Left ventricle myocardium superior (tissue), 1 donor: ENCODE measurements at regions not wholly inside any gene's neighbourhood (a gene's known extent, or its start where the extent isn't known, plus 50 kb on each side); places are given as distances from the start of the nearest gene placed in this dataset.

Experiments
- ATAC-seq: fragments of 200-7000 bp; cut with Tn5 transposase; one replicate; pipeline ENCODE4 v1.9.1; 2020; ENCODE audit warnings: mild to moderate bottlenecking, moderate library complexity
- DNase-seq: peaks from one replicate; pipeline ENCODE4 v3.0.0-alpha.2; 2020
- intact Hi-C: fragments of 100-400 bp; cut with micrococcal nuclease; formaldehyde crosslinking; loops from one replicate; pipeline ENCODE4 v1.11.0; 2022
- donor health status: DM: no; HTN: yes; CAD: no; lungs with severe emphysema.

DNA sequence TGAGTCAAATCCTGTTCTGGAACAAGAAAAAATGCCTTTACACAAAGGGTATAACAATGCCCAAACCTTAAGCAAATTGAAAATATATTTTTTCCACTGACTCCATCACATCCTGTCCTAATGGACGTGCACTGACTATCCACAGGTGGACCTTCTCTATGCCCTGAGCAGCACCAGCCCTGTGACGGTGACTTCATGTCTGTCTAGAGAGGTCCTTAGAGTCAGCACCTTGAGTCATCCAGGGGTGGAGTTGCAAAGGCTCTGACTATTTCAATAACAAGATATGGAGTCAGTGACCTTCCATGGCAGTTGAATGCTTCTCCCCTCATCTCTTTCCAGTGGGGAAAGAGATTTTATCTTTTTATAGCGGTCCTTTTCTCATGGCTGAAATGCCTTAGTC is 78.0 kb downstream of the YIPF5 start:
- no peak for DNase-seq
- intact Hi-C loops, result no loop called here
- ATAC-seq, result no peak

DNA sequence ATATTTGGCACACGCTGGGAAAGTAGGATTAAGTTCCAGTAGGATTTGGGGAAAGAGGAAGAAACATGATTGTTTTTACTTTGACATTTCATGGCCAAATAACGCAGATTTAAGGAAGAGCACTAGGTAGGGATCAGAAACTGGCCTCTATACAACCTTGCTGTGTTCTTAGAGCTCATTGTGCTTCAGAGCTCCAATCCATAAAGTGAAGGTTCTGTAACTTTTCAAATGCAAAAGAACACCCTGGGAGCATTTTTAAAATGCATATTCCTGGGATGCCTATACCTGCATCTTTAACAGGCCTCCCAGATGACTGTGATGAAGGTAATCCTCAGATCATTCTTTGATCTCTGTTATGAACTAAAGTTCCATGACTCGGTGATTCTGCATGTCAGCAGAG is 77.1 kb downstream of the YIPF5 start:
- intact Hi-C loops, result no loop called here
- ATAC-seq (no peak), DNase-seq (no peak)

DNA sequence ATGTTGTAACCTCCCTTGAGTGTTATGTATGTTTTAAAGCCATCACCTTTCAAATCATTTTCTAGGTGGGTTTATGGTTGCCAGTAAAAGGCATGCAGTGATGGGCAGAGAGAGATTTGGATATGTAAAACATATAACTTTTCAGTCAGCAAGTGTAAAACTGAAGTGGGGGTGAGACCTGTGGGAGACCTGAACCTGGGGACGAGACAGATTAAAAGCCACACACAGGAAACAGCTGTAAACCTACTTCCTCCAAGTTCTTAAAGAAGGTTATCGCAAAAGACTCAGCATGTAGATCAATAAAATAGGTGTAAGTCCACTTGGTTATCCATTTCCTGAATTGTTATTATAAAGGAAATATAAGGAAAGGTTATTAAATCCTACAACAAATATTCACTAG is 76.6 kb downstream of the YIPF5 start:
- DNase-seq (no peak), ATAC-seq (no peak)
- intact Hi-C loops, result no loop called here

DNA sequence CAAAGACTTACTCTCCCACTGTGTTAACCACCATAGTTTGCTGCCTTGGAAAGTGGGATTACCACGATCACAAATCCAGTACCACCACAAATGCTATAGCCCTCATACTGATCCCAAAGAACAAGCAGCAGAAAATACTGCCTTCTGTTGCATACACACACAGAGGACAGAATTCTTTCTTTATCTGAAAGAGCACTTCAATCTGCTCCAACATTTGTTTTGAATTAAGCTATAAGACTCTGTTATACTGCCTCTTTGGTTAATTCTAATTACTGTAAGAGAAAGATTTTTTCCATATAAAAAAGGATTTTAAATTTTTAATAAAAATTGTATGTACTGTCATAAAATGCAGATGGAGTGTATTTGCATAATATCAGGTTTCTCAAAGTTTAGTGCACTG is 69.8 kb downstream of the YIPF5 start:
- DNase-seq (no peak), ATAC-seq (no peak)
- intact Hi-C loops, result no loop called here

DNA sequence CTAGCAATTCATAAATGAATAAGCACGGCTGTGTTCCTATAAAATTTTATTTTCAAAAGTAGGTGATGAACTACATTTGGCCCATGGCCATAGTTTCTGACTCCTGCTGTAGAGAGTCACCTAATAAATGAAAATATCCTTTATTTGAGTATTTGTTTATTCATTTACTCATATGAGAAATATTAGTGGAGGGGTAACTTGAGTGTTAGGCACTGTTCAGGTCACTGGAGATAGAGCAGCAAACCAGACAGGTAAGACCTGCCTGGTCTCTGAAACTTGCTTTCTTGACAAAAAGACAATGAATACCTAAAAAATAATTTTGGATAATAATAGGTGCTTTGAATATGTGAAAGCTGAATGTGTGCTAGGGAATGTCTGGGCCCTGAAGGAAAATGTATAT is 68.8 kb downstream of the YIPF5 start:
- intact Hi-C loops, result no loop called here
- DNase-seq (no peak), ATAC-seq (no peak)

DNA sequence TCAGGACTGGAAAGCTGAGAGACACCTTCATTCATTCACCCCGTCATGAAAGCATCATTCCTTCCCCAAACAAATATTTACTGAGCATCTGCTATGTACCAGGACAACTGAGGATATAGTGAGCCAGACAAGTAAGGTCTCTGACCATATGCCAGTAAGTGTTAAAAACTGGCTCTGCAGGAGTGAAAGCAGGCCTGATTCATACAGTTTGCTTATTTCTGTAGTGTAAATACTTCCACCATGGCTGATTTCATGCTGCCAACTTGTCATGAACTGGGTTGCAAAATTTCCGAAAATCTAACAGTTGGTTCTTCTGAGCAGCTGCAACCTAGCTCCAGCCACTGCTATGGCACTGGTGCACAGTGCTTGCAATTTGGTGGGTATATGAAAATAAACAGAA is 68.1 kb downstream of the YIPF5 start:
- ATAC-seq, result no peak
- intact Hi-C loops, result no loop called here
- DNase-seq, result no peak

DNA sequence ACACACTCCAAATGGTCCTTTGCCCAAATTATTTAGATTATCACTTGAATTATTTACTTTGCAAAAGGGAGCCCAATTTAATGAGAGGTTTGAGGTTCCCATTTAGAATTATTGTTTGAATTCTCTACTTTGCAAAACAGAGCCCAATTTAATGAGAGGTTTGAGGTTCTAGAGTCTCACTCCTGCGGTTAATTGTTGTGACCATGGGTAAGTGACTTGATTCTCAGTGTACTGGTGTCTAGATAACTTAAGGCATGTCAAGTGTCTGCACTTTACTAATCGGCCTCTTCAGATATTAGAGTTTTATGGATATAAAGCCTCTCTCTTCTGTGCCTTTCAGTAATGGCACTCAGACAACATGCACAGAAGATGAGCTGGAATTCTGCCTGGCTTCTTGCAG is 67.5 kb downstream of the YIPF5 start:
- ATAC-seq (no peak), DNase-seq (no peak)
- intact Hi-C loops, result no loop called here

DNA sequence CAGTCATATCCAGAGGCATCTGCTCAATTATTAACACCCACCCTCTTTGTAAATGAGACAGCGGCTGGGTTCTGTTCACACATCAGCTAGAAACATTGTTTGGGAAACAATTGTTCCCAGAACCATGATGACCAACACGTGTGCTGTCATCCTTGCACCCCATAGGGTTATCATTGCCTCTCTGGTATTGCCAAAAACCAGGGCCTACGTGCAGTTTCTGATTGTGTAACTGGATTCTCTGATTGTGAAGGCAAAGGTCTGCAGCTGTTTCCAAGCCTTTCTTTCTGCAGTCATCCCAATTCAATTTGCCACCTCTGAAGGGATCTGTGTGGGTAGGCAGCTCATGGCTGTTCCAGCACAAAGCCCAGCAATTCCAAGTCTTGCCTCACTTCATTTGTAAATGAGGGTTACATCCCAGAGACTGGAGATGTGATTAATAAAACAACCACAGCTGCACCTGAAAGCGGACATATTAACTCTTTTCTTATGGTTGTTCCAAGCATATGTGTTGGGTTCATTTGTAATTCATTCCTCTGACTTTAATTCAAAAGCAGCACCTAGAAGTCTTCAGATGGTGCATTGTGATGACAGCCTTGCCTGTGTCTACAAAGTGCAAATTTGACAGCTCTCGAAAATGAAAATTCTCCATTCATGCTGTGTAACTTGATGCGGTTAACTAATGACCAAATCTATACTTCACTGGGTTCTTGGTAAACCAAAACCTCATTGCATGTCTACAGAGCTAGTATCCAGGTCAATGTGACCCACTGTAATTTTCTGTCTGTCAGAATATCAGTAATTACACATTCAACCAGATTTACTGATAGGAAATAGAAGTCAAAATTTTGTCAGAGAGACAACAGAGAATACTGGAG is 66.6 kb downstream of the YIPF5 start:
- no peak for DNase-seq
- no peak for ATAC-seq
- intact Hi-C loops, result no loop called here

- no peak for DNase-seq
- intact Hi-C loops, result no loop called here
- ATAC-seq, result no peak
Measured at GRCh38 chr5:144105371-144105770, 65.1 kb downstream of the YIPF5 start.

DNA sequence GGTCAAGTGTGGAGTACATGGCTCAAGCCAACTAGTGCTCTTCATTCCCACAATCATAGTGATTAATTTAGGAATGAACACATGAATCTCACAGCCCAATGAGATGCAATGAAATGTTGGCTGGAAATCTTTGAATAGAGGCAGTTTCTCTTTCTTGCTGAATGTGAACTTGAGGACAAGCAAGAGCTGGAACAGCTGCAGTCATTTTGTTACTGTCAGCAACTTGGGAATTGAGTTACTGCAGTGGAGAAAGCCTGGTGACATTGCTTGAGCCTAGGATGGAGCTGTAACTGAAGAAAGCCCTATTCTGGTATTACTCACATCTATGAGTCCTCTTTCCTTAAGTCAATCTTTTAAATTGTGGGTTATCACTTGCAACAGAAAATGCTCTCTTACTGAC is 62.3 kb downstream of the YIPF5 start:
- intact Hi-C loops, result no loop called here
- ATAC-seq, result no peak
- DNase-seq, result no peak
